HG03095 (cell line): ENCODE measurements at regions not wholly inside any gene's neighbourhood (a gene's known extent, or its start where the extent isn't known, plus 50 kb on each side); places are given as distances from the start of the nearest gene placed in this dataset.
"Not testable (repeated sequence)": the region's sequence is repeated elsewhere in the genome, so short reads cannot be mapped to it uniquely, and the experiment has no call there.

ENCODE experiments used
- ATAC-seq: cut with Tn5 transposase; IDR thresholded peaks from one replicate; pipeline ENCODE4 v1.9.1; 2021; ENCODE audit warnings: moderate library complexity; ENCODE audit not compliant: unreplicated experiment

DNA sequence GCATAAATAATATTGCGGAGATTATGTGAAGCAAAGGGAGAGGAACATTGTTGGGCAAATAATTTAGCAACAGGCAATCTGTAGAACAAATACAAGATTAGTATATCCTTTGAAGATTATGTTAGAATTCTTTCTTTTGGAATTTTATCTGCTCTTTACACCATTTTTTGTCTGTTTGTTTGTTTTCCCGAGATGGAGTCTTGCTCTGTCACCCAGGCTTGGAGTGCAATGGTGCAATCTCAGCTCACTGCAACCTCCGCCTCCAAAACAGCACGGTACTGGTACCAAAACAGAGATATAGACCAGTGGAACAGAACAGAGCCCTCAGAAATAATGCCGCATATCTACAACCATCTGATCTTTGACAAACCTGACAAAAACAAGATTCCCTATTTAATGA is 250.3 kb downstream of the FSIP2 start:
- not testable (repeated sequence) for ATAC-seq

- ATAC-seq, result no peak
Observed at GRCh38 chr2:185990861-185991525, 252.4 kb downstream of the FSIP2 start.

DNA sequence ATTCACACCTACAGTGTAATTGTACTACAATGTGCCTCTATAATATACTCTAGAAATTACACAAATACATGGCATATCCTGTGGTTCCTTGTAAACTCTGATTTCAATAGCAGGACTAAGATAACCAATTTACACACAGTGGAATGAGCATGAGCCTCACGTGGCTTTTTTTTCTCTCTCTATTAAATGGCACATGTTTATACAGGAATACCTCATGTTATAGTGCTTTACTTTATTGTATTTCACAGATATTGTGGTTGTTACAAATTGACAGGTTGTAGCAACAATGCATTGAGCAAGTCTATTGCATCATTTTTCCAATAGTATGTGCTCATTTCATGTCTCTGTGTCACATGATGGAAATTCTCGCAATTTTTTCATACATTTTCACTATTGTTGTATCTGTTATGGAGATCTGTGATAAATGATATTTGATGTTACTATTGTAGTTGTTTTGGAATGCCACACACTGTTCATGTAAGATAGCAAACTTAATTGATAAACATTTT is 260.0 kb downstream of the FSIP2 start:
- ATAC-seq, result no peak

DNA sequence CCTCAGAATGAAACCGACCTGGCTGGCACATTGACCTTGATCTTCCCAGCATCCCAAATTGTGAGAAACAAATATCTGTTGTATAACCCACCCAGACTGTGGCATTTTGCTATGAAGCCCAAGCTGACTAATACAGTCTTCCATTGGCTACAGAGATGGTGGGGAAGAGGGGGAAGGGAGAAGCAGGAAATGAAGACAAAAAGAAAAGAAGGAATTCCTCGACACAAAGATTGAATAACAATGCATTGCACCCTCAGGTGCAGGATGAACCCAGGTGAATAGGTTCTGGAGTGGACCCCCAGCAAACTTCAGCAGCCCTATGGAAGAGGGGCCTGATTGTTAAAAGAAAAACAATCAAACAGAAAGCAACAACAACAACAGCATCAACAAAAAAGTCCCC is 270.7 kb downstream of the FSIP2 start:
- no peak for ATAC-seq

DNA sequence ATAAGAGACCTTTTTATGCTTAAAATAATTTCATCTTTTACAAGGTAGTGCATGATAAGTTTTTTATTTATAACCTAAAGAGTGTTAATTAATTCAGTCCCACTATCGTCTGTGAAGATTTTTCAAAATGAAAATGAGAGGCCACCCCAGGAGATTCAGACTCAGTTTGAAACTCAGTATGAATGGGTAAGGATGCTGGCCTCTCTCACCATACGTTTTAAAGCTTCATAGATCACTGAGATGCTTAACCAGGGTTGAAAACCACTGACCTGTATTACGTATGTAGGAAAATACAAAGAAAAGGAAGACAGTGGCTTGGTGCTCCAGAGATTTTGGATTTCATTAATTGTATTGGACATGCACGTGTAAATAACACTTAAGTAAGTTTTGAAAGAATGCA is 278.7 kb downstream of the FSIP2 start:
- no peak for ATAC-seq

GRCh38 chr2:186024921-186025320 is 286.3 kb downstream of the FSIP2 start:
- ATAC-seq, result no peak

DNA sequence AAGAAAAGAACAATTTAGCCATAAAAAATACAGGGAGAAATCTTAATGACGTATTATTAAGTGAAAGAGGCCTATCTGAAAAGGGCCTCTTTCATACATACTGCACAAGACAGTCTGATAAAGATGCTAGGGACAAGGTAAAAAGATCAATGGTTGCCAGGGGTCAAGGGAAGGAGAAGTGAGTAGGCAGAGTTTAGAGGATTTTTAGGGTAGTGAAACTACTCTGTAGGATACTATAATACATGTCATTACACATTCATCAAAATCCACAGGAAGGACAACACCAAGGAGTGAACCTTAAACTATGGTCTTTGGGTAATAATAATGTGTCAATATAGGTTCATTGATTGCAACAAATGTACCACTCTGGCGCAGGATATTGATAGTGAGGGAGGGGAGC is 289.3 kb downstream of the FSIP2 start:
- ATAC-seq, result no peak

DNA sequence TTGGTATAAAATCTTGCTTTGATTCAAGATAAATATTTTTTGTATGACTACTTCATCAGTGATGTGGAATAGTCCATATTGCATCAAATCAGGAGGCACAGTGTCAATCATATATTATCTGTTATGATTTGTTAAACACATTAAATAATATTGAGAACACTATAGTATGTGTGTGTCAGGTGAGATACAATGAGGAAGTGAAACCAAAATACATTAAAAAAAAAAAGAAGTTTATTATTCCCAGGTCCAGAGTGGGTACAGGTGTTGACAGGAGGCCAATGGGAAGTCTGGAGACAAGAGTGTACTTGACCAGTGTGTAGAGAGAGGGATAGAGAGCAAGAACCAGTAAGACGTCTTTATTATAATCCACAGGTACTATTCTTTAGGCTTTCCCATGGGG is 292.6 kb downstream of the FSIP2 start:
- ATAC-seq, result no peak

DNA sequence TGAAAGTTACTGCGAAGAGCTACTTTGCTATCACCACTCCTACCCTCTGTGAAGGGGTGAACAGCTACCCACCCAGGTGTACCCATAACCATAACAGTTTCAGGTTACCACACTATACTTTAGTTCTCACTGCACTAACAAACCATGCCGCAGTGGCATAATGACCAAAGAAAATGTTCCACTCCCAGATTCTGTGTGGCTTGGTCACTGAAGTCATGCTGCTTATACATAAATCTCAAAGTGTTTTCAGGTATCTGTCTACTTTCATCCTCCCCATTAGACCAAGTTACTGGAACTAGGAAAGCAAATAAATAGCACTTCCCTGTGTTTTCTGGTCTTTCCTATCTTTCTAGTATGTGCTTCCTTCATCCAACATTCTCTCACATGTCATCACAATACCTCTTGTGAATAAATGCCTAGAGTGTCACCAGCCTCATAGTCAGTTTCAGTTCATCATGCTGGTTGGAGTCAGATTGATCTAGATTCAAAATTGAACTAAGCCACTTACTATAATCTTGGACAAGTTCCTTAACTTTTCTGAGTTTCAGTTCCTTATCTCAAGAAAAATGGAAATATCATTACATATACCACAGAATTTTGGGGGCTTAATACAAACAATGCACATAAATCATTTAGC is 293.6 kb downstream of the FSIP2 start:
- ATAC-seq, result no peak

GRCh38 chr2:186032930-186033329 is 294.3 kb downstream of the FSIP2 start:
- ATAC-seq, result no peak

GRCh38 chr2:186033541-186033940 is 294.9 kb downstream of the FSIP2 start:
- no peak for ATAC-seq

DNA sequence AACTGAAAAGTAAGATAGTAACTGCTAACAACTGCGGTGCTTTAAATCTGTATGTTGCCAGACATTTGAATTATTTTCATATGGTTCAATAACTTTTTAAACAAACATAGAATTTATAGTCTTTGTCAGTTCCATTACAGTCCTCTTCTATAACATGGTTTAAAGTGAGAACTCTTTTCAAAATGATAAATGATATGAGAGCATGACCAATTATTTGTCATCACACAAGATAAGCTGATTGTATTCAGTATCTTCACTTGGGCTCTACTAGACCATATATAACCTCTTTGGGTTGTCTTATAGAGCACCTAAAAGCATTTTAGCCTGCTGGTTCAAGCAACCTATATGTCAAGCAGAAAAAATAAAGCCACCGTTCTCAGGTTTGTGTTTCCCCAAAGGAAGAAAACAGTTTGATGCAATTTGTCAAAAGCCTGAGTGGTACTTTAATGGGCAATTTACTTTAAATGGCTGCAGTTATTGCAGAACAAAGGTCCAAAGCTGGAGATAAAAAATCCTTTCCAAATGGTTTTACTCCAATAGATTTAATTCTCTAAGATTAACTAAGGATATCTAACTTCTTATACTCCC is 298.4 kb downstream of the FSIP2 start:
- no peak for ATAC-seq

- ATAC-seq, result no peak
Observed at GRCh38 chr2:186042207-186043028, 303.8 kb downstream of the FSIP2 start.

- ATAC-seq, result no peak
Observed at GRCh38 chr2:186044761-186045160, 306.2 kb downstream of the FSIP2 start.

DNA sequence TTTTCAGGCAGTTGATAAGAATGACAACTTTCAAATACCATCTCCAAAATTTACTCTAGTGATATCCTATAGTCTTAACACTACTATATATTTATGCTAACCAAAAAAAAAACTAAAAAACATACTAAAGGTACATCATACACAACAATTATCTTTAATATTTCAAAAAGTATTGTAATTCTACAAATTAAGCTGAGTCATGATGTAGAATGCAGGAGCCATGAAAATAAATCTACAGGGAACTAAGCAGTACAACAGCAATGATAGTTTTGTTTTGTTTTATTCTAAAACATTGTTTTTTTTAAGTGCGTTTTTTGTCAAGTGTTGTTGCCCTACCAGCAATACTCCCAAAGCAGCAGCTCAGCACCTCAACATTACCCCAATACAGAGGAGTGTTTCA is 314.3 kb downstream of the FSIP2 start:
- no peak for ATAC-seq

- no peak for ATAC-seq
Observed at GRCh38 chr2:186058614-186059013, 320.0 kb downstream of the FSIP2 start.

DNA sequence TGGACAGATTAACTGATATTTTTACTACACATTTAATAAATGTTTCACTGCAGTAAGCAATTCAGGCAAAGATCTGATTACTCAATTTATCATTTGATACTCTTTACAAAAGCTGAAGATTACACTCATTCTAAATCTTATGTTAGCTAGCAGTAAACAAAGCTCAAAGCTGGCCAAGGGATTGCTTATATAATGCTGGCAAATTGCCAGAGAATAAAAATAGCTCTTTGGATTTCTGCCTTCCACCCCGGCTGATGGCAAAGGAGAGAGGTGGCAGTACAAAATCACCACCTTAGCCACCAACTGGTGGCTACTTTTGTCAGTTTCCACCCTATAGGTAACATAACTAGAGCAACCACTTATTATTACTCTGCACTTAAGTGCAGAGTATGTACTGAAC is 320.5 kb downstream of the FSIP2 start:
- no peak for ATAC-seq

GRCh38 chr2:186060744-186061440 is 322.3 kb downstream of the FSIP2 start:
- no peak for ATAC-seq

GRCh38 chr2:186064507-186064906 is 325.9 kb downstream of the FSIP2 start:
- no peak for ATAC-seq

GRCh38 chr2:186065491-186065890 is 326.9 kb downstream of the FSIP2 start:
- ATAC-seq, result no peak
